HCT116 (cell line): ENCODE measurements at regions not wholly inside any gene's neighbourhood (a gene's known extent, or its start where the extent isn't known, plus 50 kb on each side); places are given as distances from the start of the nearest gene placed in this dataset.

Experiments used
- CBX3 ChIP-seq: IDR thresholded peaks from 2 replicates; pipeline ENCODE4 v1.6.1; 2012; ENCODE audit warnings: low read depth
- FOSL1 ChIP-seq: IDR thresholded peaks from 2 replicates; pipeline ENCODE4 v1.6.1; 2012; ENCODE audit warnings: low read depth
- TF ChIP-seq, protein P1 (sequence below), 3 experiments: fragments of 200-600 bp in 1 of 3; sonication (generic) in 1 of 3; IDR thresholded peaks in 2 of 3; conservative IDR thresholded peaks in 1 of 3; 2 replicates each; pipeline ENCODE4 v1.5.1; 2012 to 2017; ENCODE audit warnings: low read depth in 2 of 3, low read length in 2 of 3, antibody characterized with exemption in 1 of 3, borderline replicate concordance in 1 of 3, control low read depth in 1 of 3, mild to moderate bottlenecking in 1 of 3, mixed read lengths in 1 of 3, mixed run types in 1 of 3, moderate library complexity in 1 of 3; ENCODE audit not compliant: insufficient read depth in 1 of 3

DNA sequence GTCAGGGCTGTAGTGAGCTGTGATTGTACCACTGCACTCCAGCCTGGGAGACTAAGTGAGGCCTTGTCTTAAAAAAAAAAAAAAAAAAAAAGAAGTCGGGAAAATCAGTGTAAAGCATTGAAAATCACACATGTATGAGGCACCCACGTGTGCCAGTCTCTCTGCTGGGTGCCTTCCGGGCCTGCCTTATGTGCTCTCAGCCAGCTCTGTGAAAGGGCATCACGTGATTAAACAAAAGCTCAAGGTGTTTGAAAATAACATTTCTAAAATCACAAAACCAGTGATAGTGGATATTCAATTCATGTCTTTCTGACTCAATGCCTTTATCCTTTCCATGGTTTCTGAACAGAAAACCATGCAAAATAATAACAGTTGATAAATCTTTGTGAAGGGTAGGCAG lies 125.2 kb upstream of the PALS2 start:
- TF ChIP-seq CBX3 (no peak), FOSL1 (no peak)
- TF ChIP-seq, protein P1, sequence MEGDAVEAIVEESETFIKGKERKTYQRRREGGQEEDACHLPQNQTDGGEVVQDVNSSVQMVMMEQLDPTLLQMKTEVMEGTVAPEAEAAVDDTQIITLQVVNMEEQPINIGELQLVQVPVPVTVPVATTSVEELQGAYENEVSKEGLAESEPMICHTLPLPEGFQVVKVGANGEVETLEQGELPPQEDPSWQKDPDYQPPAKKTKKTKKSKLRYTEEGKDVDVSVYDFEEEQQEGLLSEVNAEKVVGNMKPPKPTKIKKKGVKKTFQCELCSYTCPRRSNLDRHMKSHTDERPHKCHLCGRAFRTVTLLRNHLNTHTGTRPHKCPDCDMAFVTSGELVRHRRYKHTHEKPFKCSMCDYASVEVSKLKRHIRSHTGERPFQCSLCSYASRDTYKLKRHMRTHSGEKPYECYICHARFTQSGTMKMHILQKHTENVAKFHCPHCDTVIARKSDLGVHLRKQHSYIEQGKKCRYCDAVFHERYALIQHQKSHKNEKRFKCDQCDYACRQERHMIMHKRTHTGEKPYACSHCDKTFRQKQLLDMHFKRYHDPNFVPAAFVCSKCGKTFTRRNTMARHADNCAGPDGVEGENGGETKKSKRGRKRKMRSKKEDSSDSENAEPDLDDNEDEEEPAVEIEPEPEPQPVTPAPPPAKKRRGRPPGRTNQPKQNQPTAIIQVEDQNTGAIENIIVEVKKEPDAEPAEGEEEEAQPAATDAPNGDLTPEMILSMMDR (IDR thresholded peaks at IDR 0.05 in 2 of 3, conservative IDR thresholded peaks at IDR 0.05 in 1 of 3; ENCODE audit: borderline replicate concordance in 1 of 3, insufficient read depth in 1 of 3, low read depth in 2 of 3, low read length in 2 of 3): no peak
